Fibroblast of lung (primary cell): ENCODE measurements at regions not wholly inside any gene's neighbourhood (a gene's known extent, or its start where the extent isn't known, plus 50 kb on each side); places are given as distances from the start of the nearest gene placed in this dataset.

Experiments
- DNase-seq, 2 donors: peaks; one replicate each; pipeline versions ENCODE4 v3.0.0 to v3.0.0-alpha.2; 2010; ENCODE audit warnings: low read depth in 2 of 2
- H2AFZ ChIP-seq: 2 replicates; pipeline ENCODE4 v1.5.1; 2012; ENCODE audit warnings: low read length, control low read depth, inconsistent platforms
- H3K27ac ChIP-seq: 2 replicates; pipeline ENCODE4 v1.5.1; 2011; ENCODE audit warnings: low read length, control low read depth; ENCODE audit not compliant: insufficient read depth
- H3K27me3 ChIP-seq: 2 replicates; pipeline ENCODE4 v1.5.1; 2011; ENCODE audit warnings: mild to moderate bottlenecking, low read length; ENCODE audit not compliant: control insufficient read depth, insufficient read depth
- H3K36me3 ChIP-seq: 2 replicates; pipeline ENCODE4 v1.5.1; 2011; ENCODE audit warnings: low read length; ENCODE audit not compliant: control insufficient read depth, insufficient read depth
- H3K4me1 ChIP-seq: 2 replicates; pipeline ENCODE4 v1.5.1; 2011; ENCODE audit warnings: low read length; ENCODE audit not compliant: control insufficient read depth, insufficient read depth; ENCODE audit errors: extremely low read depth
- H3K4me2 ChIP-seq: 2 replicates; pipeline ENCODE4 v1.5.1; 2011; ENCODE audit warnings: low read length, control low read depth; ENCODE audit not compliant: insufficient read depth; ENCODE audit errors: extremely low read depth
- H3K4me3 ChIP-seq, 4 experiments: fragments of 200-600 bp in 1 of 4; sonication (generic) in 1 of 4; replicated peaks in 1 of 4; 2 replicates each; pipeline ENCODE4 v1.5.1; 2011 to 2016; ENCODE audit warnings: low read length in 4 of 4, low read depth in 3 of 4, mild to moderate bottlenecking in 3 of 4, control low read depth in 2 of 4, inconsistent platforms in 1 of 4, mixed read lengths in 1 of 4; ENCODE audit not compliant: insufficient read depth in 1 of 4; ENCODE audit errors: control extremely low read depth in 1 of 4
- H3K79me2 ChIP-seq: 2 replicates; pipeline ENCODE4 v1.5.1; 2012; ENCODE audit warnings: mild to moderate bottlenecking, low read length, inconsistent platforms; ENCODE audit not compliant: control insufficient read depth, insufficient read depth
- H3K9ac ChIP-seq: 2 replicates; pipeline ENCODE4 v1.5.1; 2011; ENCODE audit warnings: mild to moderate bottlenecking, low read length, control low read depth; ENCODE audit not compliant: insufficient read depth
- H3K9me3 ChIP-seq: 2 replicates; pipeline ENCODE4 v1.5.1; 2012; ENCODE audit warnings: low read depth, low read length; ENCODE audit not compliant: control insufficient read depth, insufficient read depth
- H4K20me1 ChIP-seq: 2 replicates; pipeline ENCODE4 v1.5.1; 2011; ENCODE audit warnings: low read length; ENCODE audit not compliant: control insufficient read depth, insufficient read depth; ENCODE audit errors: extremely low read depth
- CTCF ChIP-seq, 2 donors: IDR thresholded peaks in 1 of 2; conservative IDR thresholded peaks in 1 of 2; 1 replicate in 1 of 2; 2 replicates in 1 of 2; pipeline ENCODE4 v1.5.1; 2011 to 2012; ENCODE audit warnings: low read length in 2 of 2, control low read depth in 1 of 2, inconsistent platforms in 1 of 2, low read depth in 1 of 2, mild to moderate bottlenecking in 1 of 2
- EZH2 ChIP-seq: IDR thresholded peaks from 2 replicates; pipeline ENCODE4 v1.5.1; 2012; ENCODE audit warnings: low read length, control low read depth, mild to moderate bottlenecking; ENCODE audit errors: missing control alignments

GRCh38 chr9:19662213-19662612 lies 126.6 kb downstream of the SLC24A2 start:
- H3K4me3 ChIP-seq, result no peak overlapping the region
- no peaks in the 10 kb centered on the region for H3K9me3 ChIP-seq
- H3K36me3 ChIP-seq, result no peaks in the 10 kb centered on the region
- H3K79me2 ChIP-seq, result no peaks in the 10 kb centered on the region
- DNase-seq, result no peak
- no peak overlapping the region for H3K27ac ChIP-seq
- no peak overlapping the region for H3K9ac ChIP-seq
- no peak for TF ChIP-seq CTCF (conservative IDR thresholded peaks at IDR 0.05 in 1 of 2, IDR thresholded peaks at IDR 0.05 in 1 of 2; ENCODE audit: low read depth in 1 of 2, low read length in 2 of 2)
- no peak for TF ChIP-seq EZH2
- H3K27me3 ChIP-seq, result no peaks in the 10 kb centered on the region
- no peaks in the 10 kb centered on the region for H4K20me1 ChIP-seq
- H3K4me1 ChIP-seq, result no peaks in the 10 kb centered on the region
- no peak overlapping the region for H3K4me2 ChIP-seq
- no peak overlapping the region for H2AFZ ChIP-seq

DNA sequence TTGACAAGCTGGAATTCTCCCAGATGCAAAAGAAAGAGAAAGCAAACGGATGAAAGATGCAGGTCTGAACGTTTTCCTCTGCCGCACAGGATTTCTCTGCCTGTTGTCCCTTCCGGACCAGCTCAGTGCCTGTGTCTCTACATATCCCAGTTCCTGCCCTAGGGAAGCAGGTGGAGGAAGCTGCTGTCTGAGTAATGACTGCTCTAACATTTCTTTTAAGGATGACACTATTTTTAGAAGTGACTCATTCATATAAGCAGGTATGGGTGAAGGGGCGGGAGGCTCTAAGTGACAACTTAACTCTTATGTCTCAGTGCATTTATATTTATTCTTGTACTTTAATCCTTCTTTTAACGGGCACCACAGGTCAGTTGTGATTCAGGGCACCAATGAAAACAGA lies 128.8 kb downstream of the SLC24A2 start:
- Histone ChIP-seq H3K36me3 (no peaks in the 10 kb centered on the region), H3K4me1 (no peaks in the 10 kb centered on the region), H3K4me3 (no peak overlapping the region), H3K9me3 (no peaks in the 10 kb centered on the region), H3K27me3 (no peaks in the 10 kb centered on the region), H3K9ac (no peak overlapping the region), H3K4me2 (no peak overlapping the region), H3K27ac (no peak overlapping the region), H4K20me1 (no peaks in the 10 kb centered on the region), H2AFZ (no peak overlapping the region), H3K79me2 (no peaks in the 10 kb centered on the region)
- DNase-seq, result no peak
- TF ChIP-seq EZH2 (no peak), CTCF (conservative IDR thresholded peaks at IDR 0.05 in 1 of 2, IDR thresholded peaks at IDR 0.05 in 1 of 2; ENCODE audit: low read depth in 1 of 2, low read length in 2 of 2) (no peak)

DNA sequence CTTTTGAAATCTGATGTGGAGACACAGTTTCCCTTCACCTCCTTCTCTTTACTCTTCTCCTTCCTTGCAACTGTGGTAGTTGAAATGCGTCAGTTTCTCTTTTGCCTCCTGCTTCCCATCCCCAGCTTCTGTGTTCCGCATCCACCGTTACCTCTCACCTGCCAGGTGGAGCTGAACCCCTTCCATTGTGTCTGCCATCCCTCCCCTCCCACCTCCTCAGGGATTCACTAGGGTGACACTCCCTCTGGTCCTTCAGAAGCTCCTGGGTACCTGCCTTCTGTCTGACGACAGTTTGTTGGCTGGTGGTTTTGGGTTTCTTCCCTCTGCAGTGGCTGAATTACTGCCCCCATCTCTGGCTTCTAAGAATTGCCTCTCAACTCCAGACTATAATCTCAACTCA lies 132.1 kb downstream of the SLC24A2 start:
- TF ChIP-seq EZH2, result no peak
- no peaks in the 10 kb centered on the region for H3K79me2 ChIP-seq
- H3K27me3 ChIP-seq, result no peaks in the 10 kb centered on the region
- no peak overlapping the region for H3K27ac ChIP-seq
- no peak for DNase-seq
- H3K9ac ChIP-seq, result no peak overlapping the region
- H3K9me3 ChIP-seq, result no peaks in the 10 kb centered on the region
- no peak overlapping the region for H3K4me2 ChIP-seq
- no peaks in the 10 kb centered on the region for H4K20me1 ChIP-seq
- H2AFZ ChIP-seq, result no peak overlapping the region
- no peak overlapping the region for H3K4me3 ChIP-seq
- H3K36me3 ChIP-seq, result no peaks in the 10 kb centered on the region
- H3K4me1 ChIP-seq, result no peaks in the 10 kb centered on the region
